ENCODE measurements at regions not wholly inside any gene's neighbourhood (a gene's known extent, or its start where the extent isn't known, plus 50 kb on each side); places are given as distances from the start of the nearest gene placed in this dataset.

DNA sequence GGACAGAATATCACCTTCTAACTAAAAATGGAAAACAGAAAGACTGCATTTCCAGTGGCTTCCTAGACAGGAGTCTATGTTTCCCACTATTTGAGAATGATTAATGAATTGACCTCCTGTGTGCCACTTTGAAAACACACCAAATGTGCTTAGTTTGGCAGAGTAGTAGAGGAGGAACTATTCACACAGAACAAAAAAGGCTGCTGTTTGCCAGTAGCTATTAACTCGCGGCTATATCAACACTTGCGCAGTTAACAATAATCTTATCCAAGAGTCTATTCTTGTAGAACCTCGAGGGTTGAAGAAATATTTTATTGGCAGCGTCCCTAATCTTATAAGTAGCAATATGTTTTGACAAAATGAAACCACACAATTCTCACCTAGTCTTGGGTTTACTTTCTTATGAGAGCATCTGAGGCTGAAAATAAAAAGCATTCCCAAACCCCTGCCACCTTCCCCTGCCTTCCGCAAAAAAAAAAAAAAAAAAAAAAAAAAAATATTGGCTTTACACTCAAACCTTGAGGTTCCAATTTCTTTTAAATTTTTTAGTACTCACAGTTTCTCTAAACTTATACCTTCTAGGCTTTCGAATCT lies 127.3 kb upstream of the FLRT2 start:
- no peak for DNase-seq

DNA sequence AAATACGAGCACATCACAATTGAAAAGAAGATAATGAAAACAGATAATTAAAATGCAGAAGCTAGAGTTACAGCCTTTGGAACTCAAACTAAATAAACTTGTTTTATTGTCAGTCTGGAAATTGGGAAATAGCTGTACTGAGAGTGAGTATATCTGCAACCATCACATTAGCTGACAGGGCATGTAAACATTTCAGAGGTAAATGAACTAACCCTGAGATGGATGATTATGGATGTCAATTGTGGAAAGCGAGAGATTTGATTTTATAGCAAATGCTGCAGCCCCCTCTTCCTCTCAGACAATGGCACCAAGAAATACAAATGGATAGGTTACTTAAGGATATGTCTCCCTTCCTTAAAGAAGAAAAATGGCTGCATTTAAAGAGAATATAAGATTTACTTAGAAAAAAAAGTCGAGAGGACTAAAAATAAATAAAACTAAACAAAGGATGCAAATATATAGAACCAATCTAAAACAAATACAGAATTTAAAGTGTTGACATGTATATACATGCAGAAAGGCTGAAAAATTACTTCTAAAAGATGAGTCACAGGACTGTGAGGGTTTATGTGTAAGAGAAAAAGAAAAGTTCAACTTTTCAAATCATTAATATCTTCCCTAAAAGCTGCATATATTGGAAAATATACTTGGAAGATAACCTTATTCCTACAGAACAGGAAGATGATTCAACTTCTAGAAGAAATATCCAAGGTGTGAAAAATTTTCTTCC lies 120.3 kb upstream of the FLRT2 start:
- no peak for DNase-seq

DNA sequence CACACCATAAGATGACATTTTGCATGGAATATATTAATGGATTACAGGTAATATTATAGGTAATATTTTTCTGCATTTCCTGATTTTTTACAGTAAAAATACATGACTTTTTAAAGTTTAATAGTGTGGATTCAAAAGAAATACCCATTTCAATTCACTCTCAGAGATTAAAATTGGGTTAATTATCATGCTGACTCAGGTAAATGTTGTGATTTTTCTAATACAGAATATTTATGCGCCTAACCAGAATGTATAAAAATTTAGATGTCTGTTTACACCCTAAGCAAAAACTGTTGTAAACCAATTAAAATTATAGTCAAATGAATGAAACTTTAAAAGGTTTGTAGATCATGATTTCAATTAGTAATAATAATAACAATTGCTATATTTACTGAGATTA lies 117.2 kb upstream of the FLRT2 start:
- no peak for DNase-seq

DNA sequence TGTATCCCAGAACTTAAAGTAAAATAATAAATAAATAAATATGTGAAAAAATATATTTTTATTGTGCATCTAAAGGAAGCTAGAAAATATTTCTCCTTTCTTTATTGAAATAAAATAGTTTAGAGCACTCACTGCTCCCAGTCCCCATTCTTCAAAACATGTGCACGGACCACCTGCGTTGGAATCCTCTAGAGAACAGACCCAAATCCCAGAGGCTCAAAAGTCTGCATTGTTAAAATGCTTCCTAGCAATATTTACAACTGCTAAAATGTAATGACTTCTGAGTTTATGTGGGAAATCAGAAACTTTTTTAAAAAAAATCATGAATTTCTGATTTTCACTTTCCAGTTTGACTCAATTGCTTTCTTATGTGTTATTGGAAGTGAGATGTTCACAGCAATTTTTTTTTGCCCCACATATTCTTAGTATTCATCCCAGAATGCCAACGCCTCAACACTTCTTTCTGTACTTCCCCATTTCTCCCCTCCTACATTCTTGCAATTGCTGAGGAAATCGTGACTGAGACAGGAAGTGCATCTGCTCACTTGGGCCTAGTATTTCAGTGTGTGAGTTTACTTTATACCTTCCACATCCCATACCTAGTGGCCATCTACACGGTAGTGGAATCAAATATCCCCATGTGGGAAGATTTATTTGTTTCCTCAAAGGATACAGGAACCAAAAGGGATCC lies 116.0 kb upstream of the FLRT2 start:
- DNase-seq: no peak

DNA sequence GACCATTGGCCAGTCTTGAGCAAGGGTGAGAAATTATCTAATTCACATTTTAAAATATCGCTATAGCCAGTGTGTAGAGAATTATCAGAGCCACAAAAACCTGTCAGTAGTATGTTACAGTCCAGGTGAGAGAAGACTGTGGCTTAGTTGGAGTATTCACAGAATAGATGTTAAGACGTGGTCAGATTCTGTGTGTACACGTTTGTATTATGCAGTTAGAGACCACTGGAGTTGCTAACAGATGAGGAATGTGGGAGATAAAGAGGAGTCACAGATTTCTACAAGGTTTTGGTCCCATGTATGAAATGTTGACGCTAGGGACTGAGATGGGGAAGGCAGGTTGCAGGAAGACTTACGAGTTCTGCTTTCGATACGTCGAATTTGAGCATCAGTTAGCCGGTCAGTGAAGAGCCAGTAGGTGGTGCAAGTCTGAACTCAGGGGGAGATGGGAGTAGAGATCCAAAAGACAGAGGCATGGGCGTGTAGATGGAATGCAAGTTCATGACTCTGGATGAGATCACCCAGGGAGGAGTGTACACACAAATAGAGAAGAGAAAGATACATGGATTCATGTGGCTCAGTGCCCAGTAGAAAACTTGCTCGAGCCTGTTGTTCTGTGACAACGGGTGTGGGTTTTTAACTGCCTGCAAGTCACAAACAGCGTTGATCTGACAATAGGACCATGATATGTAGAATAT lies 114.8 kb upstream of the FLRT2 start:
- peak; percentile 38 for DNase-seq

DNA sequence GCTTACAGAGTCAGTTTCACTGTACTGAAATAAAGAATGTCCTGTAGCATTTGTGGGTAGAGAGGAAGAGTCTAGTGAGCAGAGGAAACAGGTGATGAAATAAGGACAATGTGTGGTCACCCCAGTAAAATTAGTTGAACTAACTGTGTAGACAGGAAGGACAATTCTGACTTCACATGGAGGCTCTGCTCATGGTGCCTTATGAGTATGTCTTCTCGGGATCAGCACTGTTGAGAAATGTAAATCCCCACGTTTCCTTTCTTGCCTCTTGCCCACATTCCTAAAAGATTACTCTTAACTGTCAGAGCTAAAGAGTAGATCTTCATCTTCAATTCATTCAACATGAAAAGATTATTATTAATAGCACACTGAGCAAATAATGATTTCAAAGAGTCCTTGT lies 113.2 kb upstream of the FLRT2 start:
- DNase-seq: no peak

DNA sequence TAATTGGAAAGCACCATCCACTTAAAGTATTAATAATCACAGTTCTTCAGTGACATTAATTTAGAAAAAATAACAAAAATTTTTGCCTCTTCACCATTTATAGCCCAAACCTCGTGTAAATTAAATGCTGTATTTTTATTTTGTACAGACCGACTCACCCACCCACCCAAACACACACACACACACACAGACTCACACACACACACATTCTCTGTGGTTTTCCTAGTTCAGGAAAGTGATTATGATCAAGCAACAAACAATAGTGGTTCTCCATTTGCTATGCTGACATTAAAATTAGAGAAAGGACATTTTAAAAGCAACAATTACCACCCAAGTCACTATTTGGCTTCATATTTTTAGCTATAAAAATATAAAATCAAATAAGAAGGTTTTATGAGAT lies 112.5 kb upstream of the FLRT2 start:
- no peak for DNase-seq

DNA sequence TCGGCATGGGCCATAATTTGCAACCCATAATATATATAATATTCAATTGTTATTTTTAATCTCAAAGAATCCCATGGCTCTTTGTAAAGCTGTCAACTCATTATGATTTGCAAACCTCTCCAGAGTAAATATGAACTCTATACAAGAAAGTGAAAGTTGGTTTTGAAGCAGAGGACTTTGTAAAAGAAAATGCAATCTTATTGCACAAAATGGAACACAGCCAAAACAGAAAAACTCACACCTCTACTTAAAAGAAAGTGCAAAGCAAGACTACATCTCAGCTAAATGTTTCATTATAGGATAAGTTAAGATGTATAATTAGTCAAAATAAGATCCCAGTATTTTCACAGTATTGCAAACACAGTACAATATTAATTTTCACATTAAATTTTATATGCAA lies 111.2 kb upstream of the FLRT2 start:
- DNase-seq: no peak

DNA sequence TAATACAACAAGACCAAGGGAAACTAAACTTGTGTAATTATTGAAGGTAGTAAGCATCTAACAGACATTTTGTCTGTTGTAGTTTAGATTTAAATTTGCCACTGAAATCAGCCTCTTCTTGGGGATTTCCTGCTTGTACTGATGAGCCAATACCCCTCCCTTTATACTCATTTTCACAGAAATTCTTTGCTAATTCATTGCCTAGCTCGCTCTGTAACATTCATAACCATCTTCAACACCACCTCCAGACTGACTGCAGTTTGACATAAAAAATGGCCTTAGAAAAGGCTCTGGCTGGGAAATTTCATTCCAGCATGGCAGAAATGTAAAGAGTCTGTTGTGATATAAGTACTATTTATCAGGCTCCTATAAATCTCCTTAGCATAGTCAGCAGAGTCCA lies 109.7 kb upstream of the FLRT2 start:
- DNase-seq: no peak

DNA sequence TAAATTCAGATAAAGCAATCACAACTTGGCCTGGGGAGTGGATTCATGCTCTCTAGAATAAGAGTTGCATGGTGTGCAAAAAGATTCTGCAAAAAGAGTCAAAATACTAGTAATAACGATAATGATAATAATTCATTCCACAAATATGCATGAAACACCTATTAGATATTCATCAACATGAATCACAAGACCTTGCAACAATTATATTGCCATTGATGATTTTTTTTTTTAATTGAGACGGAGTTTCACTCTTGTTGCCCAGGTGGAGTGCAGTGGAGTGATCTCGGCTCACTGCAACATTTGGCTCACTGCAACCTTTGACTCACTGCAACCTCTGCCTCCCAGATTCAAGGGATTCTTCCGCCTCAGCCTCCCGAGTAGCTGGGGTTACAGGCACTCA lies 109.2 kb upstream of the FLRT2 start:
- DNase-seq: no peak

DNA sequence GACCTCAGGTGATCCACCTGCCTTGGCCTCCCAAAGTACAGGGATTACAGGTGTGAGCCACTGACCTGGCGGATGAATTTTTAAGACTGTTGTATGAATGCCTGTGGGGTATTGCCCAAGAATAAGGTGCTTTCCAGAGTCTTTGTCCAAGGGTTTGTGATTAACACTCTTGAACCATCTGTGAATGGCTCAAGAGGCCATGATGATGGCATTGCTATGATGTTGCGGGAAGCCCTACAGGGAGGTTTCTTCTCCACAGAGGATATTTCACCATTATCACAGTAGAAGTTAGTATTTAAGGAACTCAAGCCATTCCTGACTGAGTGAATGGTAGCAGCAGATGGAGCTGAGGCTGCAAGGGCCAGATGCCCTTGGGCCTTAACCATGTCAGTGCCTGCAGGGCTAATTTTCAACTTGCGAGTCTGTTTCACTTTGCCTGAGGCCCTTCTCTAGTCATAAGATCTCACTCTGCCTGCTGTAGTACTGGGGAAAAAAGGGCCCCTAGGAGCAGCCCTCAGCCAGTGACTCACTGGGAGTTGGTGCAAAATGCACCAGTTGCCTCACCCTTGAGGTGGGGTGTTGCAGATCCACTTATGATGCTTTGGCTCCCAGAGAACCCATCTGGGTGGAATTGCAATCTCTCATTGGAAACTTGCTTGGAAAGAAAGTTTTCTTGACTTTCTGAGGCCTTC lies 108.6 kb upstream of the FLRT2 start:
- DNase-seq: peak; percentile 9

DNA sequence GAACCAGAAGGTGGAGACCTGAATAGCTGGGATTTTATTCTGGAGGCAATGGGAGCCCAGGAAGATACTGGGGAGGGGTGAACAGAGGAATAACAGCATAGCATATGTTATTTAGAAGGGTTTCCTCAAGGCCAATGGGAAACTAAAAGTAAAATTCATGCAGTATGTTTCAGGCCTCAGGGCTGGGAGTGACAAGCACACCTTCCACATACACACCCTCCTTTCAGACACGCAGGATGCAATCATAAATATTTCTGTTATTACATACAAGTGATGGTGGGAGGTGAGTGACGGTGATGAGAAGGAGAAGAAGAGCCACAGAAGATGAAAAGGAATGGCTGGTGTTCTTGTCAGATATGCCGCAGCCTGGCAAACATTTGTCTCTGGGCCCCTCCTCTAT lies 106.1 kb upstream of the FLRT2 start:
- DNase-seq: no peak

DNA sequence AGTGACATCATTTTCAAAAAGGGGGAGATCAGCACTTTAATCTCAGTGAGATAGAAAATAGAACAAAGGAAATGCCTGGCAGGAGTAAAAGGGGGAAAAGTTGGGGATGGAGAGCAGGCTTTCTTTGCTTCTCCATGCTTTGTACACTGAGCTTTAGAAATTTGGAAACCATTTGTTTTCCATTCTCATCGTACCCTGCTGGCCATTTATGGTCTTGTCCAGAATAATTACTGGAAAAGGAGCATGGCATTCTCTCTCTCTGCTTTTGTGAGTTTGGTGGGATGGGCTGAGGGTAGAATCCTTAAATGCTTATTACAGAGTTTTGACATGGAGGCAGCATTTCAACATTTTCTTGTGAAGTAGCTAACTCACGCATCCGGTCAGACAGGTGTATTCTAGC lies 104.4 kb upstream of the FLRT2 start:
- no peak for DNase-seq

DNA sequence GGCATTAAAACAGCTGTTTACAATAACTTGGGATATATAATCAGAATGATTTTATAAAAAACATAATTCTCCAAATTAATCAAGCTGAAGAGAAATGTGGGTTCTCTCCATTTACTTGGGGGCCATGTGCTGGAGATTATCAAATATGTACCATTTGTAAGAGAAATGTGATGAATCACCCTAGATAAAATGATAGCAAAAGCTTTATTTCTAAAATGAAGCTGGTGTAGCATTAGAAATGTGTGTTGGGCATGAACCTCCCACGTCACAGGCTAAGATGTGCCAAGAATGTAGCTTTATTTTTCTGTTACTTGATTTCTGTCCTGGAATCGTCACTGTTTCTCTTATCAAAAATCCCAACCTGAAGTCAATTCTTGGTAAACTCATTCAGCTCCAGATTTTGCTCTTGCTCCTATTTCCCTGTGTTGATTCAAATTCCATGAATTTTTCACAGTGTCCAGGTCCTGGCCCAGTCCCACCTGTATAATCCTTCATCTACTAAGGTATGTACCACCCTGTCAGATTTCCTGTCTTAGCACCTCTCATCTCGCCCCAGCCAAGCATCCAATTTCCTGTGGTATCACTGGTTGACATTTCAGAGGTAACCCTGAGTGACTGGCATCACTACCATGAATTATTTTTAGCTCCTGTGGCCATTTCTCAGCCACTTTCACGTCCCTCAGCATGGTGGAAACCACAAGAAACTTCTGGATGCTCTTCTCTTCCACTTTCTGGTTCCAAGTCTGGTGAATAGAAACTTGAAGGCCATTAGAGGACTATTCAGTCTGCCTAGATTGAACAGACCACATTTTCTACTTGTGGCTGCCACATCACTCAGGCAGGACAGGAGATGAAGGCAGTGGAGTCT lies 103.6 kb upstream of the FLRT2 start:
- no peak for DNase-seq

DNA sequence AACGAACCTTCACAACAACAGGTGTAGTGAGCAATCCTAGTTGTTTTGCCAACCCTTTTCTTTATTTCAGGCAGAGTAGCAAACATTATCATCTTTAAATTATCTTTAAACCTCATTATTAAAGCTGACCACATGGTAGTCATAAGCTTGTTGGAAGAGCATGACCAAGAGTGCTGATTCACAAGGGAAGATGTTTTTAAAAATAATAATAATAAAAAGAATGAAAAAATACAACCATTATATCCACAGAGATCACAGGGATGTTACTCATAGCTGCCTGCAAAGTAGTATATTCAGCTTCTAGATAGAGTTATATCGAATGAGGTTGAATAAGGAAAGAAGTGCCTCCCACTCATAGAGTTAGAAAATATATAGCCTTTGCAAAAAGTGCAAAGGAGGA lies 101.0 kb upstream of the FLRT2 start:
- DNase-seq: no peak

DNA sequence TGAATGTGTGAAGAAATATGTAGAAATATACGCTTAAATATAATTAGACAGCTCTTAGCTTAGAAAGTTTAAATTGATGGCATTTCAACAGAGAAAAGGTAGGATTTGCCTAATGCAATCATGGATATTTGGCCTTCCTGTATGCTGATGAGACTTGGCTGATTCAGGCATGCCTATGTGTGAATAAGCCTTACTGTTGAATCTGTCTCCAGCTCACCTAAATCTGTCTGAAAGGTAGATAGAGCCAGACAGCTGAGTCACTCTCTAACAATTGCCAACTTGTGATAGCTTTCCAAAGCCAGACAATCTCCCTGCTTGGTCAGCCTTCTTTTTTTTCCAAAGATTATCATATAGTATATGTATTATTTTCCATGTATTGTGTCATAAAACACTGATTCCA lies 92.8 kb upstream of the FLRT2 start:
- peak; percentile 23 for DNase-seq

DNA sequence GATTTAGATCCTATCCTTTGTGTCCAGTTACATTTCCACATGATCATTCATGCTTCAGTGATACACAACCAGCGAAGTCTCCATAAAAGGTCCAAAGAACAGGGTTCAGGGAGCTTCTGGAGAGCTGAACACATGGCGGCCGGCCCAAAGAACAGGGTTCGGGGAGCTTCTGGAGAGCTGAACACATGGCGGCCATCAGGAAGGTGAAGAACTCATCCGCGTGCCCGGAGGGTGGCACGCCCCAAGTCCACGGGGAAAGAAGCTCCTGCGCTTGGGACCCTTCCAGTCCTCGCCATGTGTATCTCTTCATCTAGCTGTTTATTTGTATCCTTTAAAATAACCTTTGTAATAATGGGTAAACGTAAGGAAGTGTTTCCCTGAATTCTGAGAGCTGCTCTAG lies 91.9 kb upstream of the FLRT2 start:
- DNase-seq: no peak

DNA sequence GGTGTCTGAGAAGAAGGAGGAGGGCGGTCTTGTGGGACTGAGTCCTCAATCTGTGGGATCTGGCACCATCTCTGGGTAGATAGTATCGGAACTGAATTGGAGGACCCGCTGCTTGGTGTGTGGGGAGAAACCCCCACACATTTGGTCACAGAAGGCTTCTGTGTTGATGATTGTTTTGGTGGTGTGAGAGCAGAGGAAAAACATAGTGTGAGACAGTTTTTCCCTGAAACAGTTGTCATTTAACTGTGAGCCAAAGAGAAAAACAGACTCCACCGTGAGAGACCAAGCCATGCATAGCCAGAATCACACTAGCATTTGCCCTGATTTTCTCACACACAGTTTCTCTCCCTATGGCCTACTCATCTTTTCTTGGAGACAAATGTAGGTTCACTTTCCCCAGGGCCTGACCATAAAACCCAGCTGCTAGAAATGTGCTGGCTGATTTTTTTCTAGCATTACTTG lies 91.4 kb upstream of the FLRT2 start:
- no peak for DNase-seq

DNA sequence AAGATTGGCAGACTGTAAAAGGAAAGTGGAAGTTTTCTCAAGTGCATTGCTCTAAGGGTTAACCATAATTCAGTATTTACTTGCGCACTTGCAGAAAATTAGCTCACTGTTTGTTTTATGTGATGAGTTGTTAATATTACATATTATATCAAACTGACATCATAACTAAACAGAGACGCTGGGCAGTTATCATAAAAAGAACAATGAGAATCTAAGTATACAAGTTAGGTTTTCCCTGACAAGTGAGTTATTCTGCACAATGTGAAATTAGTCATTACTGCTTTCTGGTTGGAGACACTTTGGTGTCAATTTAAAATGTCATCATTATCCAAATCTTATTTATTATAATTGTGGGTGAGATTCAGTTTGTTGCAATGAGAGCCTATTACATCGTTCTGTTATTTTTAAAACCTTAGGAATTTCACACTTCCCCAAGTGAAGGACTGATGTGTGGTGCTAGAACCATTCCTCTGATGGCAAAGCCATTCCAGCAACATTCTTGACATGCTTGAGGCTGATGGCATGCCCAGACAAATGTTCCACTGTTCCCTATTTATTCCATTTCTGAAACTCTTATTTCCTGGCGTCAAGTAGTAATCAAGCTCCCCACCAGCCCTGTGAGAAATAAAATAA lies 90.1 kb upstream of the FLRT2 start:
- DNase-seq: no peak

DNA sequence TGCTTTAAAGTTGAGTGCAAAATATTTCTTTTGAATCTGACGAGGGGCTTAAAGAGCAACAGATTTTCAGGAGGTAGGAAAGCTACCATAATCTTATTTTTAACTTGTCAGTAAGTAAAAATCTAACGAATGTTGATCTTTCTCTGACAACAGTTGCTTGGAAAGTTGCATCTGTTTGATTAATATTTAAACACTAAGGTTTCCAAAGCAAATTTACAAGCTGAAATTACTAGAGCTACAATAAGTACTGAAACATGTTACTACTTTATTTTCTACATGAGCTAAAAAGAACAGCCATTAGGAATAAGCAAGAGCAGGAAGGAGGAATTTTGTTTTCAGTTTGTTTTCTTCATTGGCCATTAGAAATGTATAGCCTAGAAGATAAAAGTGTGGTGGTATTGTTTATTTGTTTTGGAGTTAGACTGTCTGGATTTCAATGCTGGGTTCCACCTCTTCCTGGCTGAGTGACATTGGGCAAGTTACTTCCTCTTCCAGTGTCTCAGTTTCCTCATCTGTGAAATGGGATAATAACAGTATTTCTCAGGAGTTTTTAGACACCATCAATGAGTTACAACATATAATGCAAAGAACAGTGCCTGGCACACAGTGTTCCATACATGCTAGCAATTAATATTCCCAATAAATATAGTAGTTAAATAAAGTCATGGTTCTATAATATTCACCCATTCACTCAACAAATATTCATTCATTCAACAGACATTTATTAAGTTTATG lies 87.9 kb upstream of the FLRT2 start:
- no peak for DNase-seq

DNA sequence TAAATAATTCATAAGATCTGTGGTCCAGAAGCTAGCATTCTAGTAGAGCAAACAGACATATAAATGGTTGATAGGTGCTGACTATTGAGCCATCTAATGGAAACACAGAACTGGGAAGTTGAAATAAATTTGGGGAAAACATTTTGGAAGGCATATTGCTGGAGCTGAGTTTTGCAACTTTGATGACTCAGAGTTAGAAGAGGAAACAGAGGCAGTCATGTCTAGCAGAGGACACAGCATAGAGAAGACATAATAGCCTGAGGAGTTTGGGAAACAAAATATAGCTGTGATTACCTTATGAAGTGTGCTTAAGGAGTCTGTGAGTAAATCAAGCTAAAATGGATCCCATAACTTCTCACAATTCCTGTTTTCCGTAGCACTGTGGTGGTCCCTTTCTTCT lies 86.9 kb upstream of the FLRT2 start:
- no peak for DNase-seq

Measured in DMS53 (cell line).